Effector memory CD8-positive, alpha-beta T cell (primary cell): ENCODE measurements at regions not wholly inside any gene's neighbourhood (a gene's known extent, or its start where the extent isn't known, plus 50 kb on each side); places are given as distances from the start of the nearest gene placed in this dataset.

Source experiments
- ATAC-seq: fragments of 150-1000 bp; cut with Tn5 transposase; replicated peaks from 2 replicates; pipeline ENCODE4 v1.10.0; 2021; ENCODE audit warnings: mild to moderate bottlenecking, moderate library complexity
- DNase-seq, 3 experiments: peaks; one replicate each; pipeline ENCODE4 v3.0.0; 2021
- H3K27ac Mint-ChIP-seq, 2 donors: one replicate each; pipeline ENCODE4 v1.8.0; 2022; ENCODE audit warnings: mild to moderate bottlenecking in 2 of 2, mixed read lengths in 2 of 2, moderate library complexity in 2 of 2
- H3K27me3 Mint-ChIP-seq, 2 donors: one replicate each; pipeline ENCODE4 v1.8.0; 2022; ENCODE audit warnings: mixed read lengths in 2 of 2
- H3K36me3 Mint-ChIP-seq: one replicate; pipeline ENCODE4 v1.8.0; 2022; ENCODE audit warnings: mild to moderate bottlenecking, moderate library complexity, mixed read lengths; ENCODE audit not compliant: insufficient read depth
- H3K4me1 Mint-ChIP-seq, 2 donors: one replicate each; pipeline ENCODE4 v1.8.0; 2022; ENCODE audit warnings: low read depth in 2 of 2, mixed read lengths in 2 of 2
- H3K4me3 Mint-ChIP-seq, 2 donors: one replicate each; pipeline ENCODE4 v1.8.0; 2022; ENCODE audit warnings: mild to moderate bottlenecking in 2 of 2, mixed read lengths in 2 of 2, moderate library complexity in 2 of 2
- H3K9me3 Mint-ChIP-seq, 2 donors: one replicate each; pipeline ENCODE4 v1.8.0; 2022; ENCODE audit warnings: mixed read lengths in 2 of 2

- H3K27ac Mint-ChIP-seq, result no peak overlapping the region
- ATAC-seq (no peak), DNase-seq (no peak)
- H3K4me1 Mint-ChIP-seq, result no peaks in the 10 kb centered on the region
- no peak overlapping the region for H3K4me3 Mint-ChIP-seq
- H3K27me3 Mint-ChIP-seq, result peaks cover 74 to 95% of the 10 kb centered on the region in 2 donors
- no peaks in the 10 kb centered on the region for H3K36me3 Mint-ChIP-seq
- peaks cover 4 to 7% of the 10 kb centered on the region in 2 donors for H3K9me3 Mint-ChIP-seq
Observed at GRCh38 chr17:79668344-79669250, 57.7 kb upstream of the RBFOX3 start.

GRCh38 chr17:79667746-79668145, 56.9 kb upstream of the RBFOX3 start:
- Mint-ChIP-seq H3K4me1 (peaks cover 0 to under 1% of the 10 kb centered on the region in 2 donors), H3K27me3 (peaks cover 75 to 95% of the 10 kb centered on the region in 2 donors), H3K27ac (no peak overlapping the region), H3K36me3 (no peaks in the 10 kb centered on the region), H3K9me3 (peaks cover 0 to 6% of the 10 kb centered on the region in 2 donors), H3K4me3 (no peak overlapping the region)
- ATAC-seq (no peak), DNase-seq (no peak)

- Mint-ChIP-seq H3K9me3 (peaks cover 0 to under 1% of the 10 kb centered on the region in 2 donors), H3K27me3 (peaks cover 75 to 95% of the 10 kb centered on the region in 2 donors), H3K4me3 (no peak overlapping the region), H3K27ac (no peak overlapping the region), H3K36me3 (no peaks in the 10 kb centered on the region), H3K4me1 (peaks cover 0 to 2% of the 10 kb centered on the region in 2 donors)
- DNase-seq (no peak), ATAC-seq (no peak)
Observed at GRCh38 chr17:79667121-79667715, 56.4 kb upstream of the RBFOX3 start.

- no peak for ATAC-seq
Observed at GRCh38 chr17:79666111-79666510, 55.3 kb upstream of the RBFOX3 start.

GRCh38 chr17:79664930-79665737, 54.3 kb upstream of the RBFOX3 start:
- H3K4me1 Mint-ChIP-seq, result peaks cover 0 to 2% of the 10 kb centered on the region in 2 donors
- H3K4me3 Mint-ChIP-seq, result no peak overlapping the region
- no peak overlapping the region for H3K27ac Mint-ChIP-seq
- H3K9me3 Mint-ChIP-seq, result no peaks in the 10 kb centered on the region
- no peaks in the 10 kb centered on the region for H3K36me3 Mint-ChIP-seq
- H3K27me3 Mint-ChIP-seq, result peaks cover 75 to 95% of the 10 kb centered on the region in 2 donors
- ATAC-seq, result no peak
- no peak for DNase-seq

More at GRCh38 chr17:79666111-79666510, 55.3 kb upstream of the RBFOX3 start:
- Mint-ChIP-seq H3K9me3 (no peaks in the 10 kb centered on the region), H3K4me3 (no peak overlapping the region), H3K4me1 (peaks cover 0 to 2% of the 10 kb centered on the region in 2 donors), H3K36me3 (no peaks in the 10 kb centered on the region), H3K27me3 (peaks cover 78 to 95% of the 10 kb centered on the region in 2 donors), H3K27ac (no peak overlapping the region)
- no peak for DNase-seq

GRCh38 chr17:79661292-79662041, 50.6 kb upstream of the RBFOX3 start:
- no peaks in the 10 kb centered on the region for H3K9me3 Mint-ChIP-seq
- H3K27me3 Mint-ChIP-seq, result peaks cover 64 to 95% of the 10 kb centered on the region in 2 donors
- DNase-seq (no peak), ATAC-seq (no peak)
- H3K27ac Mint-ChIP-seq, result no peak overlapping the region
- H3K4me3 Mint-ChIP-seq, result no peak overlapping the region
- H3K4me1 Mint-ChIP-seq, result peaks cover 0 to 7% of the 10 kb centered on the region in 2 donors
- H3K36me3 Mint-ChIP-seq, result no peaks in the 10 kb centered on the region
